Chondrocyte (in vitro differentiated cells): ENCODE measurements at regions not wholly inside any gene's neighbourhood (a gene's known extent, or its start where the extent isn't known, plus 50 kb on each side); places are given as distances from the start of the nearest gene placed in this dataset.

Experiments used
- DNase-seq: peaks from one replicate; pipeline ENCODE4 v3.0.0; 2021; ENCODE audit warnings: mixed read lengths, low spot score
- H3K27ac Mint-ChIP-seq: one replicate; pipeline ENCODE4 v1.8.0; 2021; ENCODE audit warnings: mild to moderate bottlenecking, moderate library complexity, mixed read lengths; ENCODE audit not compliant: unreplicated experiment
- H3K27me3 Mint-ChIP-seq: 2 replicates; pipeline ENCODE4 v1.8.0; 2021; ENCODE audit warnings: low read depth, mixed read lengths
- H3K36me3 Mint-ChIP-seq: 2 replicates; pipeline ENCODE4 v1.8.0; 2021; ENCODE audit warnings: low read depth, mixed read lengths
- H3K4me1 Mint-ChIP-seq: 2 replicates; pipeline ENCODE4 v1.8.0; 2021; ENCODE audit warnings: low read depth, mild to moderate bottlenecking, mixed read lengths
- H3K4me3 Mint-ChIP-seq: one replicate; pipeline ENCODE4 v1.8.0; 2021; ENCODE audit warnings: mild to moderate bottlenecking, moderate library complexity, mixed read lengths; ENCODE audit not compliant: unreplicated experiment
- H3K9me3 Mint-ChIP-seq: 2 replicates; pipeline ENCODE4 v1.8.0; 2021; ENCODE audit warnings: low read depth, mixed read lengths
- TF ChIP-seq, protein P1 (sequence below): fragments of 200-600 bp; sonication (generic); IDR thresholded peaks from 2 replicates; pipeline ENCODE4 v1.5.0; 2021; ENCODE audit warnings: antibody characterized with exemption, mild to moderate bottlenecking, moderate library complexity

DNA sequence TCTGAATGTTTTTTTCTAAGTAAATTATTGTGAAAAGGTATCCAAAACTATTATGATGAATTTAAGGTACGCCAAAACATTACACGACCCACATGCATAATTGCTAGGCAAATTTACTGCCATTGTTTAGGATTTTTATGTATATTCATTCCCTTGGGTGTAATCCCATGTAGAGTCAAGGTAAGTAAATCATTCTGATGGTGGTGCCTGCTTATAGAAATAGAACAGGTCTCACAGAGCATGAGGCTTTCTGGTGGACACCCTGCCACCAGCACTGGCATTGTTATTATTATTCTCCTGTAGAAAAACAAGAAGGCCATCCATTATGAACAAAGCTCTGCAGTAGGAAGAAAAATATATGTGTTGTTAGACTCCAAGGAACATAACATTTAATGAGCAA lies 111.7 kb upstream of the ZNF804B start:
- H3K4me1 Mint-ChIP-seq, result no peaks in the 10 kb centered on the region
- no peaks in the 10 kb centered on the region for H3K36me3 Mint-ChIP-seq
- no peak overlapping the region for H3K4me3 Mint-ChIP-seq
- H3K27ac Mint-ChIP-seq, result no peak overlapping the region
- H3K27me3 Mint-ChIP-seq, result peaks cover 2% of the 10 kb centered on the region
- no peak for DNase-seq
- TF ChIP-seq, protein P1, sequence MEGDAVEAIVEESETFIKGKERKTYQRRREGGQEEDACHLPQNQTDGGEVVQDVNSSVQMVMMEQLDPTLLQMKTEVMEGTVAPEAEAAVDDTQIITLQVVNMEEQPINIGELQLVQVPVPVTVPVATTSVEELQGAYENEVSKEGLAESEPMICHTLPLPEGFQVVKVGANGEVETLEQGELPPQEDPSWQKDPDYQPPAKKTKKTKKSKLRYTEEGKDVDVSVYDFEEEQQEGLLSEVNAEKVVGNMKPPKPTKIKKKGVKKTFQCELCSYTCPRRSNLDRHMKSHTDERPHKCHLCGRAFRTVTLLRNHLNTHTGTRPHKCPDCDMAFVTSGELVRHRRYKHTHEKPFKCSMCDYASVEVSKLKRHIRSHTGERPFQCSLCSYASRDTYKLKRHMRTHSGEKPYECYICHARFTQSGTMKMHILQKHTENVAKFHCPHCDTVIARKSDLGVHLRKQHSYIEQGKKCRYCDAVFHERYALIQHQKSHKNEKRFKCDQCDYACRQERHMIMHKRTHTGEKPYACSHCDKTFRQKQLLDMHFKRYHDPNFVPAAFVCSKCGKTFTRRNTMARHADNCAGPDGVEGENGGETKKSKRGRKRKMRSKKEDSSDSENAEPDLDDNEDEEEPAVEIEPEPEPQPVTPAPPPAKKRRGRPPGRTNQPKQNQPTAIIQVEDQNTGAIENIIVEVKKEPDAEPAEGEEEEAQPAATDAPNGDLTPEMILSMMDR, result no peak
- peaks cover 19% of the 10 kb centered on the region for H3K9me3 Mint-ChIP-seq

DNA sequence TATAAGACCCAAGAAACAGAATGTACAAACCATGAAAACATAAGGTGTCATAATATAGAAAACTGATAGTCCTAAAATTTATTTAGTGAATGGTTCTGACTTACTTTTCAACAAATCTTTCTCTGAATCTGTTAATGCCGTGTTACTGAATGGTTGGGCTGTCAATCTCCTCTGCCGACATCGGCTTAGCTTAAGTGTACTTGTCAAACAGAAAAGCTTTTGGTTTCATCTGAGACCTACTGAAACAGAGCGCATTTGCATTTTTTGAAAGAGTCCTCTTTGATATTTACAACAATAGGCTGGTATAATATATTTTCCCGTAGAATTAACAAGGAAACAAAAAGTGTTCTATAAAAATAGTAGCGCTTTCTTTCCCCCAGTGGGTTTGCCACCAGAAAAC lies 120.9 kb upstream of the ZNF804B start:
- Mint-ChIP-seq H3K36me3 (no peaks in the 10 kb centered on the region), H3K4me1 (no peaks in the 10 kb centered on the region), H3K27ac (no peak overlapping the region), H3K27me3 (peaks cover 2% of the 10 kb centered on the region), H3K4me3 (no peak overlapping the region), H3K9me3 (no peaks in the 10 kb centered on the region)
- DNase-seq, result no peak
- TF ChIP-seq, protein P1, result no peak

DNA sequence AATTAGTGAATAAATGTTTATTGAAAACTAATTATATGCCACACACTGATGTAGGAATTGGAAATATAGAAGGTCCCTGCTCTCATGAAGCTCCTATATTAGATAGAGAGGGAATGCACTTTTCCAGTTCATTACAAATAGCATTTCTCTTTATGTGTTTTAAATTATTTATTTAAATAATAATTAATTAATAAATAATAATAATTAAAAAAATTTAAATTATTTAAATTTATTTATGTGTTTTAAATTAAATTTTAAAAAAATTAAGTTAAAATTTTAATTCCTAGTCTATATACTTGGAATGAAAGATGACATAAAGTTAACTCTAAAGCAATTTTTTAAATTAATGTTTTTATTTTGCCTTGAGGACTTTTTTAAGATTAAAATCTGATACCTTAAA lies 121.7 kb upstream of the ZNF804B start:
- no peak for DNase-seq
- Mint-ChIP-seq H3K27ac (no peak overlapping the region), H3K9me3 (no peaks in the 10 kb centered on the region), H3K4me1 (no peaks in the 10 kb centered on the region), H3K27me3 (no peaks in the 10 kb centered on the region), H3K36me3 (no peaks in the 10 kb centered on the region), H3K4me3 (no peak overlapping the region)
- TF ChIP-seq, protein P1, result no peak

DNA sequence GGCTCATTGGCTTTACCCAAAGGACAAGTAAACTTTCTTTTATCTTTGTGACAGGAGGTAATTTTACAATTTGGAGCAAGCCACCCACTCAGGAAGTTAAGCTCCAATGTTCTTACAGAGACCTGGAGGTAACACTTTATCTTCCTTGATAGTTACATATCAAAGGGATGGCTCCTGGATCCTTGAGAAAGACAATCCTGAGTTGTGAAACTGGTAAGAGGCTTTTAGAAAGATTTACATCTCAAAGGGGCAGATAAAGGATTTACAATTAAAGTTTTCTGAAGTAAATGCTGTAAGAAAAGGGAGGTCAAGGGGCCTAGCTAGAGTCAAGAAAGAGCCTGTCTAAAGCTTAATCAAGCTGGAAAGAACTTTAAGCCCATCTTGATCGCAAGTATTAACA lies 124.4 kb upstream of the ZNF804B start:
- no peaks in the 10 kb centered on the region for H3K4me1 Mint-ChIP-seq
- H3K36me3 Mint-ChIP-seq, result no peaks in the 10 kb centered on the region
- TF ChIP-seq, protein P1, result no peak
- DNase-seq, result no peak
- H3K27me3 Mint-ChIP-seq, result peaks cover 3% of the 10 kb centered on the region
- H3K4me3 Mint-ChIP-seq, result no peak overlapping the region
- H3K9me3 Mint-ChIP-seq, result no peaks in the 10 kb centered on the region
- H3K27ac Mint-ChIP-seq, result no peak overlapping the region

DNA sequence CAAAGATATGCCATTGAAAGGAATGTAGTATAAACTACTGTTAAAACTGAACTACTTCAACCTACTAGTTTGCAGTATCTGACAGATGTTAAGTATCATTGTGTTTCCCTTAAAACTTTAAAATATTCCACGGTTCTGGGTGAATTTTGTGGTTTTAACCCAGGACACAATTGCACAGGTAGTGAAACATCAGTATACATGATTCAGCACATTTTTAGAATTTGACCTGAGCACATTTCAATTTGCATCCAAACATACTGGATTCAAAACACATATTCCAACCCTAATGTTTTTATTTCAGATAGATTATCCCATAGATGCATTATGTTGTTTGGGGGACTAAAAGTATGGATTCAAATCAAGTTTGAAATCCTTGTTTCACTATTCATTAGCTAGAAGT lies 129.9 kb upstream of the ZNF804B start:
- peaks cover 3% of the 10 kb centered on the region for H3K27me3 Mint-ChIP-seq
- no peaks in the 10 kb centered on the region for H3K36me3 Mint-ChIP-seq
- no peaks in the 10 kb centered on the region for H3K4me1 Mint-ChIP-seq
- no peak for DNase-seq
- TF ChIP-seq, protein P1, result no peak
- no peaks in the 10 kb centered on the region for H3K9me3 Mint-ChIP-seq
- H3K4me3 Mint-ChIP-seq, result no peak overlapping the region
- no peak overlapping the region for H3K27ac Mint-ChIP-seq
